ENCODE measurements at regions not wholly inside any gene's neighbourhood (a gene's known extent, or its start where the extent isn't known, plus 50 kb on each side); places are given as distances from the start of the nearest gene placed in this dataset.

DNA sequence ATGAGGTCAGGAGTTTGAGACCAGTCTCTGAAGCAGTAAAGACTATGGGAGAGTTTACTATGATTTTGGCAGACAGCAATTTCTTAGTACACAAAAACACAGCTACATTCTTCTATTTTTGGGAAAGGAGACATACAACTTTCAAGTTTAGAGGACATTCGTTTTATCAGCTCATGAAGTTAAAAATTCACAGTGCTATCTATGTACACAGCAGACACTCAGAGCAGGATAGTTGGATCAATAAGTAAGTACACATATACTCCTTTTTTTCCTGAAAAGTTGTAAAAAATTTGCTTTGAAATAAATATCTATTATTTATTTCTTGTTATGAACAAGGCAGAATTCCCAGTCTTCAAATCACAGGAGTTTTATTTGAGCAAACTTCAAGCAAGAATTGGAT lies 159.7 kb downstream of the SERPINI1 start:
- DNase-seq (ENCODE audit: low read depth) = no peak

DNA sequence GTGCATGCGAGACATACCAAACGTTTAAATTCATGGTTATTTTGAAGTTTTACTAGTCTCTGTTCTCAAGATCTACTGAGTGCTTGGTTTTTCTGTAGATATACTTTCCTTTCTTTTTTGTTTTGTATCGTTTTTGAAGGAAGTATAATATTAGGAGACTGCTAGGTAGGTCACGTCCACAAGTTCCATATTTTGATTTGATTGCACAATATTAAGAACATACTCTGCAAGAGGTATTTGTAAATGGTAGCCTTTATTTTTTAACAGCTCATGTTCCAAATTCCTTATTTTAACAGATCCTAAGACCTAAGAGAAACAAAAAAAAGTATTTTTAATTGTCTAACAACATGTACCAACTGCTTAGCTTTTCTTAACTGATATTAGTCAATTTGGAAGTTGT lies 156.7 kb downstream of the SERPINI1 start:
- no peak for DNase-seq (ENCODE audit: low read depth)

GRCh38 chr3:167887096-167887495 lies 151.6 kb downstream of the SERPINI1 start:
- DNase-seq (ENCODE audit: low read depth) = no peak

GRCh38 chr3:167886690-167887089 lies 151.2 kb downstream of the SERPINI1 start:
- no peak for DNase-seq (ENCODE audit: low read depth)

- no peak for DNase-seq (ENCODE audit: low read depth)
These were observed 149.8 kb downstream of the SERPINI1 start for GRCh38 chr3:167885277-167885676.

DNA sequence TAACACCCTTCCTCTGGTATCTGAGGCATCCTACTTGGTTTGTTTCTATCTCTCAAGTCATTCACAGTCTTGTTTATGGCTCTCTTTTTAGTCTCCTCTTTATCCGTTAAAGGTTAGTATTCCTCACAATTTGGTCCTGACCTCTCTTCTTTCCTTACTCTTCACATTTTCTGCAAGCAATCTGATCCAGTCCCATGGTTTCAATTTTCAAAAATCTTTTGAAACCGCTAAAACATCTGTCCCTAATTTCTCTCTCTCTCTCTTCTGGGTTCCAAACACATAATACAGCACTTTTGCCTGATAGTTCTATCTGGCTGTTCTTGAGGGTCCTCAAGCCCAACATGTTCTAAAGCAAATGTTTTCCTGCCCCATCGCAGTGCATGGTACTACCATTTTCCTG lies 149.0 kb downstream of the SERPINI1 start:
- DNase-seq (ENCODE audit: low read depth) = no peak

GRCh38 chr3:167883452-167883851 lies 147.9 kb downstream of the SERPINI1 start:
- no peak for DNase-seq (ENCODE audit: low read depth)

DNA sequence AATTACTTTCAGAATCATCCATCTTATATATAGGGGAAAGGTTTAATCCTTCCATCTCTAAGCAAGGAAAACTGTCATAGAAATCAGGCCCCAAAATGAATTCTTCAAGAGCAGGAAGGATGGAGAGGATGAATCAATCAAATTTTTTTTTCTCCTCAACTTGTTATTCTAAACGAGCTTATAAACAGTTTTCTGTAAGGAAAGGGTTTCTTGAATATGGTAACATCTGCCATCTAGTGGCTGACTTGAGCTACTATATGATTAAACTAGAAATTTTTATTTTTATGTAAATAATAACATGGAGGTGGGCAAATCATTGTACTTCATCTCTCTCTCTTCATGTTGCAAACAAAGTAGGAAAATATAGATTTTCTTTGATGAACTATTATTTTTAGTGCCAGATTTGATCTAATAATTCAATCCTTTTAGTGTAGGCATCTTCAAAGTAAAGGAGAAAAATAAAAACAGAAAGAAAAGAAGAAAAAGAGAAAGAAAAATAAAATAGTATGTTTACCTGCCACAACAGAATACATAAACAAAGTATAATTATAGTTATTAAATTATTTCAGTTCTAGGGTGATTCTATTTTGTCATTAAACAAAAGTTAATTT lies 146.6 kb downstream of the SERPINI1 start:
- peak; percentile 6 for DNase-seq (ENCODE audit: low read depth)

DNA sequence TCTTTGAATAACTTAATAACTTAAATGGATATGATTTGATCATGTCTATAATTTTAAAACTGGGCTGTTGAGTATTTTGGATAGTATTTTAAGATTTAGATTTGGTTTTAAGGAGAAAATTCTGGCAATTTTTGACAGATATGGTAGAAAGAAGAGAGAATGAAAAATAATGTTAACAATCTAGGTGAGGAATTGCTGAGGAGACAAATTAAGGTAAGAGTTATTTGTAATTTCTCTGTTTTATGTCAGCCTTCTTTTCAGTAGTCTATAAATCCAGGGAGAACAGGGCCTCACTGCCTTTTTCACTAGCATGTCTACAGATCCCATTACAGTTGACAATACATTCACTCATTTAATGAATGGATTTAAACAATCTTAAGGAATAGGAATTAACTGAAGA lies 144.7 kb downstream of the SERPINI1 start:
- DNase-seq (ENCODE audit: low read depth) = no peak

- peak; percentile 38 for DNase-seq (ENCODE audit: low read depth)
These were observed 141.2 kb downstream of the SERPINI1 start for GRCh38 chr3:167876620-167877281.
